Coronary artery (tissue), 2 donors: ENCODE measurements at regions not wholly inside any gene's neighbourhood (a gene's known extent, or its start where the extent isn't known, plus 50 kb on each side); places are given as distances from the start of the nearest gene placed in this dataset.

ENCODE experiments used
- DNase-seq: peaks from one replicate; pipeline ENCODE4 v3.0.0-alpha.2; 2017; ENCODE audit warnings: low spot score
- H3K27ac ChIP-seq, 2 donors: fragments of 200-600 bp; sonication (generic); one replicate each; pipeline ENCODE4 v1.5.1; 2016 to 2019
- H3K4me3 ChIP-seq: fragments of 200-600 bp; sonication (generic); 2 replicates; pipeline ENCODE4 v1.5.1; 2016; ENCODE audit warnings: mild to moderate bottlenecking, moderate library complexity
- TF ChIP-seq, protein P1 (sequence below): fragments of 200-600 bp; sonication (generic); IDR thresholded peaks from one replicate; pipeline ENCODE4 v1.5.1; 2019; ENCODE audit warnings: antibody characterized with exemption

DNA sequence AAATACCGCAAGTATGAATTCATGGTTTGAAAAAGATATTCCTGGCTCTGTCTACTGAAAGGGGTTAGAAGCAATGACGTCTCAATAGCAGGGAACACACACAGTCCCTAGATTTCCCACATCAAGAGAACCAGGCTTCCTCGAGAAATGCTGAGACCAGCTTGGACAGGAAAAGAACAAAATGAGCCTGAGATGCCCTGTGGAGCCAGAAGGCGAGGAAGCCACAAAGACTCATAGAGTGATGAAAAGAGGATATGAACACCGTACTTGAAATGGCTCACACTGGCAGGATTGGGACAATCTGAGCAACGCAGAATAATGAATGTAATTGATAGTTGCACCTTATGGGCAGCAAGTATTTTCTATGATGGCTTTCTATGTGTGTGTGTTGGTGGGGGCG is 302.4 kb upstream of the ATP10A start:
- Histone ChIP-seq H3K27ac (no peak overlapping the region), H3K4me3 (no peak overlapping the region)
- TF ChIP-seq, protein P1, sequence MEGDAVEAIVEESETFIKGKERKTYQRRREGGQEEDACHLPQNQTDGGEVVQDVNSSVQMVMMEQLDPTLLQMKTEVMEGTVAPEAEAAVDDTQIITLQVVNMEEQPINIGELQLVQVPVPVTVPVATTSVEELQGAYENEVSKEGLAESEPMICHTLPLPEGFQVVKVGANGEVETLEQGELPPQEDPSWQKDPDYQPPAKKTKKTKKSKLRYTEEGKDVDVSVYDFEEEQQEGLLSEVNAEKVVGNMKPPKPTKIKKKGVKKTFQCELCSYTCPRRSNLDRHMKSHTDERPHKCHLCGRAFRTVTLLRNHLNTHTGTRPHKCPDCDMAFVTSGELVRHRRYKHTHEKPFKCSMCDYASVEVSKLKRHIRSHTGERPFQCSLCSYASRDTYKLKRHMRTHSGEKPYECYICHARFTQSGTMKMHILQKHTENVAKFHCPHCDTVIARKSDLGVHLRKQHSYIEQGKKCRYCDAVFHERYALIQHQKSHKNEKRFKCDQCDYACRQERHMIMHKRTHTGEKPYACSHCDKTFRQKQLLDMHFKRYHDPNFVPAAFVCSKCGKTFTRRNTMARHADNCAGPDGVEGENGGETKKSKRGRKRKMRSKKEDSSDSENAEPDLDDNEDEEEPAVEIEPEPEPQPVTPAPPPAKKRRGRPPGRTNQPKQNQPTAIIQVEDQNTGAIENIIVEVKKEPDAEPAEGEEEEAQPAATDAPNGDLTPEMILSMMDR: no peak
- DNase-seq: no peak

DNA sequence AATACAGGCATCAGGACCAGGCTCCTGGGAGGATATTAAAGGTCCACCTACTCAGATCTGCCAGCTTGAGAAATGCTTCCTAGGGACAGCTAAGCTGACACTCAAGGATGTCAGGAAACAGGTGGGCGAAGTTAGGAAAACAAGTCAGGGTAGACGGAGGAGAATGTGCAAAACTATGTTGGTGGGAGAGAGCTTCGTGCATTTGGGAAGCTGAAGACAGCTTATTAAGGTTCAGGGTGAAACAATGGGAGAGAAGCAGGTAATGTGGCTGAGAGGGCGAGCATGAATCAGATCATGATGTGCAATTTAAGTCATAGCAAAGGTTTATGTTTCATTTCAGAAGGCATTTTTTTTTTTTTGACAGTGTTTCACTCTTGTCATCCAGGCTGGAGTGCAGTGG is 297.2 kb upstream of the ATP10A start:
- no peak overlapping the region for H3K27ac ChIP-seq
- TF ChIP-seq, protein P1: no peak
- H3K4me3 ChIP-seq: no peak overlapping the region
- no peak for DNase-seq

DNA sequence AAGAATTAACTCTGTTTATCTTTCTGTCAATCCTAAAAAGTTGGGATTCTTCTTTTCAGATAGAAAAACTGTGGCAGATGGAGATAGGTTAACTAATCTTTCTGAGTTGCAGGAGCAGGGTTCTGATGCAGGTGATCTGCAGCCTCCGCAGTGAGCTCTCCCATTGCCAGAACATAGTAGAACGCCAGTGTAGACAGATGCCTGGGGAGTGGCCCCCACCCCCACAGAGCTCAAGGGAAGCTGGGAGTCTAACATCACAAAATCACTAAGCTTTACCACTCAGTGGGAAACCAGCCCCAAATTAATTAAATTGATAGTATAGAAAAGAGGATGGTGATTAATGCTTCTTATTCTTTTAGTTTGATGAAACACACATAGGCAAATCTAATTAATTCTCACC is 295.0 kb upstream of the ATP10A start:
- Histone ChIP-seq H3K27ac (no peak overlapping the region), H3K4me3 (no peak overlapping the region)
- DNase-seq: no peak
- TF ChIP-seq, protein P1: no peak

DNA sequence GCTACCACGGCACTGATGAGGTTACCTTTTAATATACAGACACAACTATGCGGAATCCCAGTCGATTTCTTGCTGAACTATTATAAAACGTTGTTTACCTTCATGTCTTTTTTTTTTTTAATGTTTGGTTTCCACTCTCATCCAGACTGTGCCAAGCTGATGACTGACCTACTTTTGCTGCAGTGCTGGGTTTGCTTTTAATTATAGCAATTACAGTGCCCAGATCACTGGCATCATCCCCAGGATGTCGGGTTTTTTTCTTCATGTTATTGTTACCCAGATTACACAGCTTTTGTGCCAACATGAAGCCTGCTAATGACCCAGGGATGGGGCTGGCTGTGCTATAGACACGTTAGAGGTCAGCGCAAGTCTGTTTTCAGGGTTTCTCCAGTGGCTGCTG is 294.0 kb upstream of the ATP10A start:
- H3K4me3 ChIP-seq: no peak overlapping the region
- TF ChIP-seq, protein P1: no peak
- H3K27ac ChIP-seq: no peak overlapping the region
- no peak for DNase-seq

DNA sequence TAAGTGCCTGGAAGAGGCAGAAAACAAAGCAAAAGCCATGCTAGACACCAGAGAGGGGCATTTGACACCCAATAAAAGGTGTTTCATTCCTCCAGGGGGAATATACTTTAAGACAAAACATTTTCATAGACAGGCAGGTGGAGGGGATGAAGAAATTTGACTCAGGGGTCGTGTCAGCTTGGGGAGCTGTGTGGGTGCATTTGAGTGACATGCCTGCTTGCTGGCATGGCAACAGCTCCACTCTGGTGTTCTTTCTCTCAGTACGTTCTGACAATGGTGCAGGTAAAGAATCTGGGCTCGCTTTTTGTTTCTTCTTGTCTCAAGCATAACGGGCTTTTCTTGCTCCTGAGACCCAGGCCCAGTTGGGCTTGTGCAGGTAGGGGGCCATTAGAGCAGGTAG is 292.9 kb upstream of the ATP10A start:
- H3K4me3 ChIP-seq: no peak overlapping the region
- TF ChIP-seq, protein P1: no peak
- DNase-seq: no peak
- no peak overlapping the region for H3K27ac ChIP-seq

DNA sequence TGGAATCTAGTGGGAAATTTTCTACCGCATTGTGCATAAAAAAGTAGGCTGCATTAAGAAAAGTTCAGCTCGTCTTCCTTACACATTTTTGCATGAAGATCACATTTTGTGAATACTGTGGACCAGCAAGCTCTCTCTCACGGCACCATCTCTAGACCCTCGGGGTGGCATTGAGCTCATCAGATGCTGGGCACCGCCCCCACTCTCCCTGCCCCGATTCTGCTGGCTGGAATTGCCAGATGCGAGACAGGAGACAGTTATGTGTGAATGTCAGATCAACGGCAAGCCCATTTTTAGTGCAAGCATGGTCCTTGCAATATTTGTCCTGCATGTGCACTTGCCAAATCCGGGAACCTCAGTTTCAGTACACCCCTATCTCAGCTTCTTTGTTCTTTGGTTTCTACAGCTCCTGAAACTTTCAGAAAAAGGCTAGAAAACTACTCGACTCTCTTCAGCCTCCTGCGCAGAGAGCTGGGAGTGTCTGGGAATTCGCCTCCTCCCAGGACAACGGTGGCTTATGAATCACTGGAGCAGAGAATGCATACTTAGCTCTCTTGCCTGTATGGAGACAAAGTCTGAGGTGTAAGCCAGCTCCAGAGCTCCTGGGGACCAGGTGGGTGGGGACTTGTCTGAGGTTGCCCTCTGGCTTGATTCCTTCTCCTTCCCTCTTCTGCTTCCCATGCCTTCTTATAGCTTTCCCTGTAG is 285.2 kb upstream of the ATP10A start:
- DNase-seq: no peak
- Histone ChIP-seq H3K27ac (no peak overlapping the region), H3K4me3 (no peak overlapping the region)
- TF ChIP-seq, protein P1: no peak

DNA sequence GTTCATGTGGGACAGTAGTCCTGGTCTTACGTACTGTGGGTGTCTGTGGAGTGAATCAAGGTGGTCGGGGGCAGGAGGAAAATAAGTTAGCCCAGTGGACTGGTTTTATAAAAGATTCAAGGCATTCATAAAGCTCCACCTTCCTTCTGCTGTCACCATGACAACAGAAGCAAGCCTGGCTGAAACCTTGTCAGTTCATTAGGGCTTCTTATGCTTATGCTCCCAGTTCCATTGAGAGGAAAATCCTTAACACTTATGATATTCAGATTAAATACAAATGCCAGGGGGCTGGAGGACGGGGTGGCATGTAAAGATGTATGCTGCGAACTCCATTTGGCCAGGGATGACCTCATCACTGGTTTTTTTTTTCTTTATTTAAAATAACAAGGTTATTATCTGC is 283.1 kb upstream of the ATP10A start:
- DNase-seq: no peak
- Histone ChIP-seq H3K4me3 (no peak overlapping the region), H3K27ac (no peak overlapping the region)
- TF ChIP-seq, protein P1: no peak
